ENCODE measurements at regions not wholly inside any gene's neighbourhood (a gene's known extent, or its start where the extent isn't known, plus 50 kb on each side); places are given as distances from the start of the nearest gene placed in this dataset.

- in situ Hi-C loops (cut with MboI; ENCODE audit: low sequenced_read_pairs): loop anchor here (25.0 kb wide), 1 partner anchor 174 kb away; the partner anchor contains the start of gene ALG10B
Measured at GRCh38 chr12:38138225-38139221, 178.1 kb upstream of the ALG10B start.

DNA sequence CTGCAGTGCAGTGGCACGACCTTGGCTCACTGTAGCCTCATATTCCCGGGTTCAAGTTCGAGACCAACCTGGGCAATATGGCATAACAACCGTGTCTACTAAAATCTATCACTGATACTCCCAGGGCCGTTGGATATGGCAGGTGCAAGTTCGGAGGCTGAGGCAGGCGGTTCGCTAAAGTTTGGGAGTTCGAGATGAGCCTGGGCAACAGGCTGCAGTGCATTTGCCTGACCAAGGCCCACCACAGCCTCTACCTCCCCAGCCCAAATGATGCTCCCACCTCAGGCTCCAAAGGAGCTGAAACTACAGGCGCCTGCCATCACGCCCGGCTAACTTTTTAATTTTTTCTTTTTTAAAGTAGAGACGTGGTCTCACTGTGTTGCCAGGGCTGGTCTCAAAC is 177.1 kb upstream of the ALG10B start:
- in situ Hi-C loops (cut with MboI; ENCODE audit: low sequenced_read_pairs): loop anchor here (25.0 kb wide), 1 partner anchor 173 kb away; the partner anchor contains the start of gene ALG10B

- in situ Hi-C loops (cut with MboI; ENCODE audit: low sequenced_read_pairs): loop anchor here (25.0 kb wide), 1 partner anchor 171 kb away; the partner anchor contains the start of gene ALG10B
Measured at GRCh38 chr12:38141239-38141638, 175.3 kb upstream of the ALG10B start.

DNA sequence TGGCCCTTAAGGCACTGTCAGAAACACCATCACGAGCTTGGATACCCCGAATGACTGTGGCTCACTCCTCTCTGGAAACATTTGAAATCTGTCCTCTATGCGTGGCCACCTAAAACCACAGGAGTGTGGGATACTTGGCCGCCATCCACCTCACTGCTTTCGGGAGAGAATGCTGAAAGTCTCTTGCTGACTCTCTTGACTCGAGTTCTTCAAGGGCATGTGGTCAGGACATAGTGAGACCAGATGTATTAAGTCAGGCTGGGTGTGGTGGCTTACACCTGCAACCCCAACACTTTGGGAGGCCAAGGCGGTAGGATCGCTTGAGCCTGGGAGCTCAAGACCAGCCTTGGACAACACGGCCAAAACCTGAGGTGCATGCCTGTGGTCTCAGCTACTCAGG is 174.7 kb upstream of the ALG10B start:
- in situ Hi-C loops (cut with MboI; ENCODE audit: low sequenced_read_pairs): loop anchor here (25.0 kb wide), 1 partner anchor 170 kb away; the partner anchor contains the start of gene ALG10B

- in situ Hi-C loops (cut with MboI; ENCODE audit: low sequenced_read_pairs): loop anchor here (25.0 kb wide), 1 partner anchor 169 kb away; the partner anchor contains the start of gene ALG10B
Measured at GRCh38 chr12:38142974-38143373, 173.6 kb upstream of the ALG10B start.

DNA sequence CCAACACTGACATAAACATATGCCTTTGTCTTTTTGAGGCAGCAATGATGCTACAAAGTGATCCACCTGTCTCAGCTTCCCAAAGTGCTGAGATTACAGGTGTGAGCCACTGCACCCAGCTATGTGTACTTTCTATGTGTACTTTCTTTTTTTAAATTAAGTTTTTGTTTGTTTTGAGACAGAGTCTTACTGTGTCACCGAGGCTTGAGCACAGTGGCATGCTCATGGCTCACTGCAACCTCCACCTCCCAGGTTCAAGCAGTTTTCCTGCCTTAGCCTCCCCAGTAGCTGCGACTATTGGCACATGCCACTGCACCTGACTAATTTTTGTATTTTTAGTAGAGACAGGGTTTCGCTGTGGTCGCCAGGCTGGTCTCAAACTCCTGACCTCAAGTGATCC is 172.5 kb upstream of the ALG10B start:
- in situ Hi-C loops (cut with MboI; ENCODE audit: low sequenced_read_pairs): loop anchor here (25.0 kb wide), 1 partner anchor 168 kb away; the partner anchor contains the start of gene ALG10B

DNA sequence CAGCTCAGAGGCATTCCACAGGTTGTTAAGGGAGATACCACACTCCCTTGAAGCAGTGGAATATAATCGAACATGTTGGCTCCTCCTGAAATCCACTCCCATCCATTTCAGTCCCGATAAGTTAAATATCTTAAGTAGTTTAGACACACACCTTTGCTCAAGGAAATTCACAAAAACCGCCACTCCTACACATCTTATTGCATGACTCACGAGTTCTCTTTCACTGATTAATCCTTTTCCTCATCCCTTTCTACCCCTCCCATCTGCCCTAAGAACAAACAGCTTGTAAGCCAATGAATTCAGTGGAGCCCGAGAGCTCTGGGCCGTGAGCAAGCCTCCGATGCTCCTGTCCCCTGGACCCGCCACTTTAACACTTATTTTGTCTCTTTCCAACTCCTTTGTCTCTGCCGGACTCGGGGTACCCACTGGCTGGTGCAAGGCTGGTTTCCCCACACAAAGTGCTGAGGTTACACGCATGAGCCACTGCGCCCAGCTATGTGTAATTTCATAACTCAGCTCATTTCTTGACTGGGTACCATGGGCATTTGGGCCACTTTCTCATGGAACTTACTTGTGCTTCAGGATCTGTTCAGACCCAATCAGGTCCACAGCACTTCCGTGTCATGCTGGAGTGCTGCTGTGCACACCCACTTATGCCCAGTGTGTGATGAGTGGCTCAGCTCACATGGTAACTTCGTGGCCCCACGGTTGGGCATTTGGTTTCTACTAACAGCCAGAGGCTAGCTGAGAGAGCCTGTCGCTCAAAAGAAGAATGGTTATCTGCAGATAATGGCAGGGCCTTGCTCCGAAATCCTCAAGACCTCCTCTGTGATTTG is 171.8 kb upstream of the ALG10B start:
- in situ Hi-C loops (cut with MboI; ENCODE audit: low sequenced_read_pairs): loop anchor here (25.0 kb wide), 1 partner anchor 167 kb away; the partner anchor contains the start of gene ALG10B

DNA sequence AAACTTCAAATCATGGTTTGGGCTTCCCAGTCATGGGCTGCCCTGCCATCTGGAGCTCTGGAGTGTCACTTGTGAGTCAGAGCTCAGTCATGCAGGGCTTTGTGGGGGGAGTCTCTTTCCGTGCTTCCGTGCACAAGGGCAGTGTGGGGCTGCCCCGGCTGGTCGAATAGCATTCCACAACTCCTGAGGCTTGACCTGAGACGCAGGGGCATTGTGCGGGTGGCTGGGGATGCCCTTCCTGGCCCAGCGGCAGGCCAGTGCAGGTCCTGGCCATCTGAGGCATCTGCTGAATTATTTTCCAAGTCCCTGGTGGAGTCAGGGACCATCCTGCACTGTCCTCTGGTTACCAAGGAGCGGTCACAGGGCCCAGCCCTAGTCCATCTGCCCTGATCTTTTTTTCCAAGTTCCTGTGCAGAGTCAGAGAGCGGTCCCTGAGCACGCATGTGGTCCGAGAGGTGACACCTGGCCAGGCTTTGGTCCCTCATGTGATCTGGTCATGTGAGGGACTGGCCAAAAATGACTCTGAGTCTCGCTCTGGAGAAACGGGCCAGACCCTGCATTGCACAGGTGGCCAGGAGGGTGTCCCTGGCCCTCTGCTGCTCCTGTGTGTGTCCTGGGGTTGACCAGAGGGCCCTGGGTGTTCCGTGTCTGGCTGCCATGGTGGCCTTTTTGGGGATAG is 167.0 kb upstream of the ALG10B start:
- in situ Hi-C loops (cut with MboI; ENCODE audit: low sequenced_read_pairs): loop anchor here (25.0 kb wide), 1 partner anchor 163 kb away; the partner anchor contains the start of gene ALG10B

- in situ Hi-C loops (cut with MboI; ENCODE audit: low sequenced_read_pairs): no loop called here
Measured at GRCh38 chr12:38151991-38152700, 164.4 kb upstream of the ALG10B start.

DNA sequence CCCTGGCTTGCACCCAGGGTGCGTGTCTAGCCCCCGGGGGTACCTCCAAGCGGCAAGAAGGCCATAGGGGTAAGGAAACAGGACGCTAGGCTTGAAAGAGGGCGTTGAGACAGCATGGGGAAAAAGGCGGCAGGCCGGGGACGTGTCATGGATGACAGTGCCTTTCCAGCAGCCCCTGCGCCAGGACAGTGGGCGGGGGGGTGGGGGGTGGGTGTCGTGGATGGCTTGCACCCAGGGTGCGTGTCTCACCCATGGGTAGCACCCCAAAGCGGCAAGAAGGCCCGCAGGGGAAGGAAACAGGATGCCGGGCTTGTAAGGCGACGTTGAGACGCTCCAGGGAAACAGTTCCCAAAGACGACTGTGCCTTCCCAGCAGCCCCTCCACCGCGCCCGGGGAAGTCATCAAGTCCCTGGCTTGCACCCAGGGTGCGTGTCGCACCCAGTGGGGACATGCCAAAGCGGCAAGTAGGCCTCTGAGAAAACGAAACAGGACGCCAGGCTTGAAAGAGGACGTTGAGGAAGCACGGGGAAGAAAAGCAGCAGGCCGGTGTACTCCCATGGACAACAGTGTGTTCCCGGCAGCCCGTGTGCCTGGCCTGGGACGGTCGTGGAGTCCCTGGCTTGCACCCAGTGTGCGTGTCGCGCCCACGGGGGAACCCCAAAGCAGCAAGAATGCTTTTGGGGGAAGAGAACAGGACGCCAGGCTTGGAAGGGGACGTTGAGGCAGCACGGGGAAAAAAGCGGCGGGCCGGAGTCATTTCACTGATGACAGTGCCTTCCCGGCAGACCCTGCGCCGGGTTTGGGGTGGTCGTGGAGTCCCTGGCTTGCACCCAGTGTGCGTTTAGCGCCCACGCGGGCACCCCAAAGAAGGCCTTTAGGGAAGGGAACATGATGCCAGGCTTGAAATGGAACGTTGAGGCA is 163.5 kb upstream of the ALG10B start:
- in situ Hi-C loops (cut with MboI; ENCODE audit: low sequenced_read_pairs): no loop called here

DNA sequence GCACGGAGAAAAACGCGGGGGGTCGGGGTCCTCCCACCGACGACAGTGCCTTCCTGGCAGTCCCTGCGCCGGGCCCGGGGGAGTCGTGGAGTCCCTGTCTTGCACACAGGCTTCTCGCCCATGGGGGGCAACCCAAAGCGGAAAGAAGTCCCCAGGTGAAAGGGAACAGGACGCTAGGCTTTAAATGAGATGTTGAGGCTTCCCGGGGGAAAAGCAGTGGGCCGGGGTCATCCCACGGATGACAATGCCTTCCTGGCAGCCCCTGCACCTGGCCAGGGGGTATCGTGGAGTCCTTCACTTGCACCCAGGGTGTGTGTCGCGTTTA is 162.9 kb upstream of the ALG10B start:
- in situ Hi-C loops (cut with MboI; ENCODE audit: low sequenced_read_pairs): no loop called here

DNA sequence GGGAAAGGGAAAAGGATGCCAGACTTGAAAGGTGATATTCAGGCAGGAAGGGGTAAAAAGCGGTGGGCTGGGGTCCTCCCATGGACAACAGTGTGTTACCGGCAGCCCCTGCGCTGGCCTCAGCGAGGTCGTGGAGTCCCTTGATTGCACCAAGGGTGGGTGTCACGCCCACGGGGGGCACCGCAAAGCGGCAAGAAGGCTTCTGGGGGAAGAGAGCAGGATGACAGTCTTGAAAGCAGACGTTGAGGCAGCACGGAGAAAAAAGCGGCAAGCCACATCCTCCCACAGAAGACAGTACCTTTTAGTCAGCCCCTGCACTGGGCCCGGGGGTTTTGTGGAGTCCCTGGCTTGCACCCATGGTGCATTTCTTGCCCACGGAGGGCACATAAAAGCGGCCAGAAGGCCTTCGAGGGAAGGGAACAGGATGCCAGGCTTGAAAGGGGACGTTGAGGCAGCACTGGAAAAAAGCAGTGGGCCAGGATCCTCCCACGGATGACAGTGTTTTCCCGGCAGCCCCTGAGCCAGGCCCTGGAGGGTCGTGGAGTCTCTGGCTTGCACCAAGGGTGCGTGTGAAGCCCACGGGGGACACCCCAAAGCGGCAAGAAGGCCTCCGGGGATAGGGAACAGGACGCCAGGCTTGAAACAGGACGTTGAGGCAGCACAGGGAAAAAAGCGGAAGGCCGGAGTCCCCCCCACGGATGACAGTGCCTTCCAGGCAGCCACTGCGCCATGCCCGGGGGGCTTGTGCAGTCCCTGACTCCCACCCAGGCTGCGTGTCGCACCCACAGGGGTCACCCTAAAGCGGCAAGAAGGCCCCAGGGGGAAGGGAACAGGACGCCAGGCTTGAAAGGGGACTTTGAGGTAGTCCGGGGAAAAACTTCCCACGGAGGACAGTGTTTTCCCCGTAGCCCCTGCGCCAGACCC is 162.2 kb upstream of the ALG10B start:
- in situ Hi-C loops (cut with MboI; ENCODE audit: low sequenced_read_pairs): no loop called here

DNA sequence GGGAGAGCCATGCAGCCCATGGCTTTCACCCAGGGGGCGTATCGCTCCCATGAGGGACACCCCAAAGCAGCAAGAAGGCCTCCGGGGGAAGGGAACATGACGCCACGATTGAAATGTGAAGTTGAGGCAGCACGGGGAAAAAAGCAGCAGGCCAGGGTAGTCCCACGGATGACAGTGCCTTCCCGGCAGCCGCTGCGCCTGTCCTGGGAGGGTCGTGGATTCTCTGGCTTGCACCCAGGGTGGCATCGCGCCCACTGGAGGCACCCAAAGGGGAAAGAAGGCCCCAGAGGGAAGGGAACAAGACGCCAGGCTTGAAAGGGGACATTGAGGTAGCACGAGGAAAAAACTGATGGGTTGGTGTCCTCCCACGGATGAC is 161.6 kb upstream of the ALG10B start:
- in situ Hi-C loops (cut with MboI; ENCODE audit: low sequenced_read_pairs): no loop called here

DNA sequence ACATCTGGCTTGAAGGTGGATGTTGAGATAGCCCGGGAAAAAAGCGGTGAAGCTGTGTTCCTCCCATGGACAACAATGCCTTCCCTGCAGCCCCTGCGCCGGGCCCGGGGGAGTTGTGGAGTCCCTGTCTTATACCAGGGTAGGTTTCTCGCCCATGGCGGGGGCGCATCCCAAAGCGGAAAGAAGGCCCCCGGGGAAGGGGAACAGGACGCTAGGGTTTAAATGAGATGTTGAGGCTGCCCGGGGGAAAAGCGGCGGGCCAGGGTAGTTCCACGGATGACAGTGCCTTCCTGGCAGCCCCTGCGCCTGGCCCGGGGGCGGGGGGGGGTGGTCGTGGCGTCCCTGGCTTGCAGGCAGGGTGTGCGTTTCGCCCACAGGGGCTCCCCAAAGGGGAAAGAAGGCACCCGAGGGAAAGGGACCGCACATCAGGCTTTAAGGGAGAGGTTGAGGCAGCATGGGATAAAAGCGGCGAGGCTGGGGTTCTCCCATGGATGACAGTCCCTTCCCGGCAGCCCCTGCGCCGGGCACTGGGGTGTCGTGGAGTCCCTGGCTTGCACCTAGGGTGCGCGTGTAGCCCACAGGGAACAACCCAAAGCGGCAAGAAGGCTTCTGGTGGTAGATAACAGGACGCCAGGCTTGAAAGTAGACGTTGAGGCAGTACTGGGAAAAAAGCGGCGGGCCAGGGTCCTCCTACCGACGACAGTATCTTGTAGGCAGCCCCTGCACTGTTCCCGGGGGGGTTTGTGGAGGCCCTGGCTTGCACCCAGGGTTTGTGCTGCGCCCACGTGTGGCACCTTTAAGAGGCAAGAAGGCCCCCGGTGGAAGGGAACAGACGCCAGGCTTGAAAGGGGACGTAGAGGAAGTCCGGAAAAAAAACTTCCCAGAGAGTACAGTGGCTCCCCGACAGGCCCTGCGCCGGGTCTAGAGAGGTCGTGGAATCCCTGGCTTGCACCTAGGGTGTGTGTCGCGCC is 160.8 kb upstream of the ALG10B start:
- in situ Hi-C loops (cut with MboI; ENCODE audit: low sequenced_read_pairs): no loop called here

DNA sequence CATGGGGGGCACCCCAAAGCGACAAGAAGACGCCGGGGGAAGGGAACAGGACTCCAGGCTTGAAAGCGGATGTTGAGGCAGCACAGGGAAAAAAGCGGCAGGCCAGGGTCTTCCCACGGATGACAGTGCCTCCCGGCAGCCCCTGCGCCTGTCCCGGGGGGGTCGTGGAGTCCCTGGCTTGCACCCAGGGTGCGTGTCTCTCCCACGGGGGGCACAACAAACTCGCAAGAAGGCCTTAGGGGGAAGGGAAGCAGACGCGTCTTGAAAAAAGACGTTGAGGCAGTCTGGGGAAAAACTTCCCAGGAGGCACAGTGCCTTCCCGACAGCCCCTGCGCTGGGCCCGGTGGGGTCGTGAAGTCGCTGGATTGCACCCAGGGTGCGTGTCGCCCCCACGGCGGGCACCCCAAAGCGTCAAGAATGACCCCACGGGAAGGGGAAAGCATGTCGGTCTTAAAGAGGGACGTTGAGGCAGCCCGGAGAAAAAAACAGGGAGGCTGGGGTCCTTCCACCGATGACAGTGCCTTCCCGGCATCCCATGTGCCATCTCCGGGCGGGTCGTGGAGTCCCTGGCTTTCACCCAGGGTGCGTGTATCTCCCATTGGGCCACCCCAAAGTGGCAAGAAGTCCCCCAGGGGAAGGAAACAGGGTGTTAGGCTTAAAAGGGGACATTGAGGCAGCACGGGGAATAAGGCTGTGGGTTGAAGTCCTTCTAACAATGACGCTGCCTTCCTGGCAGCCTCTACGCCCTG is 159.9 kb upstream of the ALG10B start:
- in situ Hi-C loops (cut with MboI; ENCODE audit: low sequenced_read_pairs): no loop called here
